ENCODE measurements at regions not wholly inside any gene's neighbourhood (a gene's known extent, or its start where the extent isn't known, plus 50 kb on each side); places are given as distances from the start of the nearest gene placed in this dataset.

DNA sequence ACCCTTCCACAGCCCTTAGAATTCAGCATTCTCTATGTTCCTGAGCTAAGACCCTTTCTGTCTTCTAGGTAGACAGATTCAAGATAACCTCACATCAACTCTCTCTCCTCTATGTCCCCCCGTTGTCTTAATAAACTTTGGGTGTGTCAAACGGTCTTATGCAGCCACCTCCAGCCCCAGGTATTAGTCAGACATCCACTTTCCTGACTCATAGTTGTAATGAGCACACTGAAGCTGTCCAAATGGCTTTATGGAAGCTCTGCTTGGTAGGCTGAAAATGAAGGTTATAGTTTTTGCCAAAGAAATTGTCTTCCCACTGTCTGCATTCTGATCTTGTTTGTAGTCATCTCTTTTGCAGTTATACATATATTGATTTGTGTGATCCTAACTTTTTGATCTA is 482.0 kb downstream of the RMST start:
- TF ChIP-seq ZNF282 (CRISPR knock-in tag; IDR thresholded peaks at IDR 0.05) (no peak), EZH2 (IDR thresholded peaks at IDR 0.05; ENCODE audit: borderline replicate concordance, low read depth, low read length) (no peak), ZNF311 (CRISPR knock-in tag; IDR thresholded peaks at IDR 0.05) (no peak), POLR2AphosphoS5 (IDR thresholded peaks at IDR 0.05; ENCODE audit: control insufficient read depth, insufficient read depth, low read depth, low read length) (no peak), NFE2L1 (tag; IDR thresholded peaks at IDR 0.05; ENCODE audit: borderline replicate concordance, low read depth) (no peak)
- TF ChIP-seq, protein P1, sequence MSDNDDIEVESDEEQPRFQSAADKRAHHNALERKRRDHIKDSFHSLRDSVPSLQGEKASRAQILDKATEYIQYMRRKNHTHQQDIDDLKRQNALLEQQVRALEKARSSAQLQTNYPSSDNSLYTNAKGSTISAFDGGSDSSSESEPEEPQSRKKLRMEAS (CRISPR knock-in tag; IDR thresholded peaks at IDR 0.05), result no peak

Measured in K562 (cell line).